WTC11 (cell line): ENCODE measurements at regions not wholly inside any gene's neighbourhood (a gene's known extent, or its start where the extent isn't known, plus 50 kb on each side); places are given as distances from the start of the nearest gene placed in this dataset.

Source experiments
- ATAC-seq: fragments of 200-7000 bp; cut with Tn5 transposase; 2 replicates; pipeline ENCODE4 v1.10.0; 2021; ENCODE audit warnings: mild to moderate bottlenecking, moderate library complexity
- CTCF ChIA-PET: fragments of 300-600 bp; sonication (Branson Sonifier 250); formaldehyde crosslinking; loops from one replicate; lab custom pipeline; 2021; ENCODE audit warnings: antibody characterized with exemption; lab: Charles Lee
- POLR2A ChIA-PET: fragments of 350-600 bp; sonication (Branson Sonifier 250); formaldehyde crosslinking; loops from one replicate; lab custom pipeline; 2021; ENCODE audit warnings: antibody characterized with exemption; lab: Charles Lee
- DNase-seq: peaks from one replicate; pipeline ENCODE4 v3.0.0; 2021; ENCODE audit warnings: low spot score
- H3K27ac Mint-ChIP-seq: 2 replicates; pipeline ENCODE4 v1.8.0; 2021; ENCODE audit warnings: mixed read lengths
- H3K27me3 Mint-ChIP-seq: 2 replicates; pipeline ENCODE4 v1.8.0; 2021; ENCODE audit warnings: low read depth, mild to moderate bottlenecking, moderate library complexity, mixed read lengths
- H3K36me3 Mint-ChIP-seq: 2 replicates; pipeline ENCODE4 v1.8.0; 2021; ENCODE audit warnings: mixed read lengths
- H3K4me1 Mint-ChIP-seq: 2 replicates; pipeline ENCODE4 v1.8.0; 2022; ENCODE audit warnings: mixed read lengths
- H3K4me3 Mint-ChIP-seq: 2 replicates; pipeline ENCODE4 v1.8.0; 2021; ENCODE audit warnings: mild to moderate bottlenecking, moderate library complexity, mixed read lengths
- H3K9me3 Mint-ChIP-seq: 2 replicates; pipeline ENCODE4 v1.8.0; 2021; ENCODE audit warnings: mixed read lengths
- FOXJ3 ChIP-seq: sonication (generic); formaldehyde crosslinking; IDR thresholded peaks from 2 replicates; pipeline ENCODE4 v1.9.0; 2021; ENCODE audit warnings: missing genetic modification reagents, mild to moderate bottlenecking, borderline replicate concordance
- GABPB1 ChIP-seq: sonication (generic); formaldehyde crosslinking; IDR thresholded peaks from 2 replicates; pipeline ENCODE4 v1.8.1; 2023; ENCODE audit warnings: mild to moderate bottlenecking, missing genetic modification reagents
- IRF2 ChIP-seq: sonication (generic); formaldehyde crosslinking; IDR thresholded peaks from 2 replicates; pipeline ENCODE4 v1.8.0; 2022; ENCODE audit warnings: low read depth, missing genetic modification reagents, borderline replicate concordance
- KAT7 ChIP-seq: sonication (generic); formaldehyde crosslinking; IDR thresholded peaks from 2 replicates; pipeline ENCODE4 v1.8.1; 2023; ENCODE audit warnings: missing genetic modification reagents, mild to moderate bottlenecking, borderline replicate concordance
- NFE2L1 ChIP-seq: sonication (generic); formaldehyde crosslinking; IDR thresholded peaks from 2 replicates; pipeline ENCODE4 v1.8.1; 2023; ENCODE audit warnings: missing genetic modification reagents
- RELA ChIP-seq: sonication (generic); formaldehyde crosslinking; IDR thresholded peaks from 2 replicates; pipeline ENCODE4 v1.8.1; 2022; ENCODE audit warnings: missing genetic modification reagents, mild to moderate bottlenecking, borderline replicate concordance
- SP1 ChIP-seq: sonication (generic); formaldehyde crosslinking; conservative IDR thresholded peaks from 2 replicates; pipeline ENCODE4 v1.8.1; 2022; ENCODE audit warnings: missing genetic modification reagents
- ZBTB21 ChIP-seq: sonication (generic); formaldehyde crosslinking; IDR thresholded peaks from 2 replicates; pipeline ENCODE4 v1.8.1; 2023; ENCODE audit warnings: mild to moderate bottlenecking, missing genetic modification reagents, borderline replicate concordance
- ZNF219 ChIP-seq: sonication (generic); formaldehyde crosslinking; IDR thresholded peaks from 2 replicates; pipeline ENCODE4 v1.8.0; 2023; ENCODE audit warnings: missing genetic modification reagents, mild to moderate bottlenecking, borderline replicate concordance
- ZNF232 ChIP-seq: sonication (generic); formaldehyde crosslinking; IDR thresholded peaks from 2 replicates; pipeline ENCODE4 v1.8.0; 2022; ENCODE audit warnings: mild to moderate bottlenecking, missing genetic modification reagents
- TF ChIP-seq, protein P1 (sequence below): sonication (generic); formaldehyde crosslinking; IDR thresholded peaks from 2 replicates; pipeline ENCODE4 v1.8.0; 2022; ENCODE audit warnings: missing genetic modification reagents
- TF ChIP-seq, protein P2 (sequence below): sonication (generic); formaldehyde crosslinking; IDR thresholded peaks from 2 replicates; pipeline ENCODE4 v1.8.0; 2022; ENCODE audit warnings: mild to moderate bottlenecking, missing genetic modification reagents
- TF ChIP-seq, protein P3 (sequence below): sonication (generic); formaldehyde crosslinking; IDR thresholded peaks from 2 replicates; pipeline ENCODE4 v1.8.0; 2023; ENCODE audit warnings: mild to moderate bottlenecking, missing genetic modification reagents
- TF ChIP-seq, protein P4 (sequence below): sonication (generic); formaldehyde crosslinking; IDR thresholded peaks from 2 replicates; pipeline ENCODE4 v1.8.1; 2022; ENCODE audit warnings: mild to moderate bottlenecking, moderate library complexity, missing genetic modification reagents
- TF ChIP-seq, protein P5 (sequence below): sonication (generic); formaldehyde crosslinking; IDR thresholded peaks from 2 replicates; pipeline ENCODE4 v1.8.0; 2022; ENCODE audit warnings: mild to moderate bottlenecking, missing genetic modification reagents
- TF ChIP-seq, protein P6 (sequence below): fragments of 250-450 bp; sonication (Bioruptor Pico); IDR thresholded peaks from 2 replicates; pipeline ENCODE4 v1.9.0; 2021; ENCODE audit warnings: mild to moderate bottlenecking, borderline replicate concordance

DNA sequence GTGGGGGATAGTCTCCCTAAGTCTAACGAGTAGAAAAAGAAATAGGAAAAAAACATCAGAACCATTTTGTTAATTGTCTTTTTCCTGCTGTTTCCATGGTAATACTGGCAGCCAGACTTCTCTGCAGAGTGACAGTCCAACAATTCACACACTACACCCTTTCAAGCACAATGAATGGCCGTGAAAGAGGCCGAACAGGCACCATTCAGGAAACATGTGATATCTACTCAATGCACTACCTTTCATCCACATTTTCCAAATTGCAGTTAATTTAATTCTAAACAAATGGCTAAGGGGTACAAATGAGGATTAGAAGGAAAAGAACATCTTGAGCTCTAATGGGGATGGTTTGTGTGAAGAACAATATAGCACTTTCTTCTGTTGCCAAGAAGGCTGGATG lies 358.5 kb upstream of the ANKRD30A start (continued):
- TF ChIP-seq, protein P1, sequence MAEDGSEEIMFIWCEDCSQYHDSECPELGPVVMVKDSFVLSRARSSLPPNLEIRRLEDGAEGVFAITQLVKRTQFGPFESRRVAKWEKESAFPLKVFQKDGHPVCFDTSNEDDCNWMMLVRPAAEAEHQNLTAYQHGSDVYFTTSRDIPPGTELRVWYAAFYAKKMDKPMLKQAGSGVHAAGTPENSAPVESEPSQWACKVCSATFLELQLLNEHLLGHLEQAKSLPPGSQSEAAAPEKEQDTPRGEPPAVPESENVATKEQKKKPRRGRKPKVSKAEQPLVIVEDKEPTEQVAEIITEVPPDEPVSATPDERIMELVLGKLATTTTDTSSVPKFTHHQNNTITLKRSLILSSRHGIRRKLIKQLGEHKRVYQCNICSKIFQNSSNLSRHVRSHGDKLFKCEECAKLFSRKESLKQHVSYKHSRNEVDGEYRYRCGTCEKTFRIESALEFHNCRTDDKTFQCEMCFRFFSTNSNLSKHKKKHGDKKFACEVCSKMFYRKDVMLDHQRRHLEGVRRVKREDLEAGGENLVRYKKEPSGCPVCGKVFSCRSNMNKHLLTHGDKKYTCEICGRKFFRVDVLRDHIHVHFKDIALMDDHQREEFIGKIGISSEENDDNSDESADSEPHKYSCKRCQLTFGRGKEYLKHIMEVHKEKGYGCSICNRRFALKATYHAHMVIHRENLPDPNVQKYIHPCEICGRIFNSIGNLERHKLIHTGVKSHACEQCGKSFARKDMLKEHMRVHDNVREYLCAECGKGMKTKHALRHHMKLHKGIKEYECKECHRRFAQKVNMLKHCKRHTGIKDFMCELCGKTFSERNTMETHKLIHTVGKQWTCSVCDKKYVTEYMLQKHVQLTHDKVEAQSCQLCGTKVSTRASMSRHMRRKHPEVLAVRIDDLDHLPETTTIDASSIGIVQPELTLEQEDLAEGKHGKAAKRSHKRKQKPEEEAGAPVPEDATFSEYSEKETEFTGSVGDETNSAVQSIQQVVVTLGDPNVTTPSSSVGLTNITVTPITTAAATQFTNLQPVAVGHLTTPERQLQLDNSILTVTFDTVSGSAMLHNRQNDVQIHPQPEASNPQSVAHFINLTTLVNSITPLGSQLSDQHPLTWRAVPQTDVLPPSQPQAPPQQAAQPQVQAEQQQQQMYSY (CRISPR knock-in tag): no peak
- TF ChIP-seq ZBTB21 (CRISPR knock-in tag) (no peak), FOXJ3 (CRISPR knock-in tag) (no peak), GABPB1 (CRISPR knock-in tag) (no peak), RELA (no peak), ZNF219 (CRISPR knock-in tag) (no peak)
- TF ChIP-seq, protein P2, sequence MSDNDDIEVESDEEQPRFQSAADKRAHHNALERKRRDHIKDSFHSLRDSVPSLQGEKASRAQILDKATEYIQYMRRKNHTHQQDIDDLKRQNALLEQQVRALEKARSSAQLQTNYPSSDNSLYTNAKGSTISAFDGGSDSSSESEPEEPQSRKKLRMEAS: no peak
- TF ChIP-seq, protein P3, sequence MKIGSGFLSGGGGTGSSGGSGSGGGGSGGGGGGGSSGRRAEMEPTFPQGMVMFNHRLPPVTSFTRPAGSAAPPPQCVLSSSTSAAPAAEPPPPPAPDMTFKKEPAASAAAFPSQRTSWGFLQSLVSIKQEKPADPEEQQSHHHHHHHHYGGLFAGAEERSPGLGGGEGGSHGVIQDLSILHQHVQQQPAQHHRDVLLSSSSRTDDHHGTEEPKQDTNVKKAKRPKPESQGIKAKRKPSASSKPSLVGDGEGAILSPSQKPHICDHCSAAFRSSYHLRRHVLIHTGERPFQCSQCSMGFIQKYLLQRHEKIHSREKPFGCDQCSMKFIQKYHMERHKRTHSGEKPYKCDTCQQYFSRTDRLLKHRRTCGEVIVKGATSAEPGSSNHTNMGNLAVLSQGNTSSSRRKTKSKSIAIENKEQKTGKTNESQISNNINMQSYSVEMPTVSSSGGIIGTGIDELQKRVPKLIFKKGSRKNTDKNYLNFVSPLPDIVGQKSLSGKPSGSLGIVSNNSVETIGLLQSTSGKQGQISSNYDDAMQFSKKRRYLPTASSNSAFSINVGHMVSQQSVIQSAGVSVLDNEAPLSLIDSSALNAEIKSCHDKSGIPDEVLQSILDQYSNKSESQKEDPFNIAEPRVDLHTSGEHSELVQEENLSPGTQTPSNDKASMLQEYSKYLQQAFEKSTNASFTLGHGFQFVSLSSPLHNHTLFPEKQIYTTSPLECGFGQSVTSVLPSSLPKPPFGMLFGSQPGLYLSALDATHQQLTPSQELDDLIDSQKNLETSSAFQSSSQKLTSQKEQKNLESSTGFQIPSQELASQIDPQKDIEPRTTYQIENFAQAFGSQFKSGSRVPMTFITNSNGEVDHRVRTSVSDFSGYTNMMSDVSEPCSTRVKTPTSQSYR (CRISPR knock-in tag): no peak
- TF ChIP-seq, protein P4, sequence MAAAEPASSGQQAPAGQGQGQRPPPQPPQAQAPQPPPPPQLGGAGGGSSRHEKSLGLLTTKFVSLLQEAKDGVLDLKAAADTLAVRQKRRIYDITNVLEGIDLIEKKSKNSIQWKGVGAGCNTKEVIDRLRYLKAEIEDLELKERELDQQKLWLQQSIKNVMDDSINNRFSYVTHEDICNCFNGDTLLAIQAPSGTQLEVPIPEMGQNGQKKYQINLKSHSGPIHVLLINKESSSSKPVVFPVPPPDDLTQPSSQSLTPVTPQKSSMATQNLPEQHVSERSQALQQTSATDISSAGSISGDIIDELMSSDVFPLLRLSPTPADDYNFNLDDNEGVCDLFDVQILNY (CRISPR knock-in tag): no peak
- TF ChIP-seq, all 79 proteins: peak for 0

DNA sequence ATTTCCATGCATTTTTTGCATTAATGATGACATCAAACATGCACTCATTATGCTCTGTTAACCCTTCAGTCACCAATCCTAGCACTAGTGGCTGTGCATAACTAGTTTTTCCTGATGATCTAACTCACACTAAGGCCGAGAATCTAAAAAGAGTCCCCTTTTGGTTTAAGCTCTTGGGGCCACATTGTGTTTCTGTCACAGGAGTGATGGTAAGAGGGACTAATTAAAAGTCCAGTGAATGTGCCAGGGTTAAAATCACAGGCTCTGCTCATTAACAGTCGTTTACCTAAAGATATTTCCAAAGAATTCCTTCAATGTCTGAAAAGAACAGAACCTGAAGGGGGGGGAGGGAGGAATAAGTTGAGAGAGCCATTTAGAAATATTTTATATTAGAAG lies 359.0 kb upstream of the ANKRD30A start:
- no peaks in the 10 kb centered on the region for H3K27me3 Mint-ChIP-seq
- no peaks in the 10 kb centered on the region for H3K36me3 Mint-ChIP-seq
- no peak overlapping the region for H3K27ac Mint-ChIP-seq
- DNase-seq: no peak
- ChIA-PET POLR2A (no interaction called here), CTCF (no interaction called here)
- H3K9me3 Mint-ChIP-seq: no peaks in the 10 kb centered on the region
- H3K4me3 Mint-ChIP-seq: no peak overlapping the region
- no peak for ATAC-seq
- H3K4me1 Mint-ChIP-seq: no peaks in the 10 kb centered on the region
- TF ChIP-seq, protein P5, sequence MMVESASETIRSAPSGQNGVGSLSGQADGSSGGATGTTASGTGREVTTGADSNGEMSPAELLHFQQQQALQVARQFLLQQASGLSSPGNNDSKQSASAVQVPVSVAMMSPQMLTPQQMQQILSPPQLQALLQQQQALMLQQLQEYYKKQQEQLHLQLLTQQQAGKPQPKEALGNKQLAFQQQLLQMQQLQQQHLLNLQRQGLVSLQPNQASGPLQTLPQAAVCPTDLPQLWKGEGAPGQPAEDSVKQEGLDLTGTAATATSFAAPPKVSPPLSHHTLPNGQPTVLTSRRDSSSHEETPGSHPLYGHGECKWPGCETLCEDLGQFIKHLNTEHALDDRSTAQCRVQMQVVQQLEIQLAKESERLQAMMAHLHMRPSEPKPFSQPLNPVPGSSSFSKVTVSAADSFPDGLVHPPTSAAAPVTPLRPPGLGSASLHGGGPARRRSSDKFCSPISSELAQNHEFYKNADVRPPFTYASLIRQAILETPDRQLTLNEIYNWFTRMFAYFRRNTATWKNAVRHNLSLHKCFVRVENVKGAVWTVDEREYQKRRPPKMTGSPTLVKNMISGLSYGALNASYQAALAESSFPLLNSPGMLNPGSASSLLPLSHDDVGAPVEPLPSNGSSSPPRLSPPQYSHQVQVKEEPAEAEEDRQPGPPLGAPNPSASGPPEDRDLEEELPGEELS (CRISPR knock-in tag): no peak
- TF ChIP-seq ZNF232 (CRISPR knock-in tag) (no peak), NFE2L1 (CRISPR knock-in tag) (no peak), KAT7 (CRISPR knock-in tag) (no peak), SP1 (CRISPR knock-in tag) (no peak), GABPB1 (CRISPR knock-in tag) (no peak), IRF2 (no peak)
- TF ChIP-seq, protein P6, sequence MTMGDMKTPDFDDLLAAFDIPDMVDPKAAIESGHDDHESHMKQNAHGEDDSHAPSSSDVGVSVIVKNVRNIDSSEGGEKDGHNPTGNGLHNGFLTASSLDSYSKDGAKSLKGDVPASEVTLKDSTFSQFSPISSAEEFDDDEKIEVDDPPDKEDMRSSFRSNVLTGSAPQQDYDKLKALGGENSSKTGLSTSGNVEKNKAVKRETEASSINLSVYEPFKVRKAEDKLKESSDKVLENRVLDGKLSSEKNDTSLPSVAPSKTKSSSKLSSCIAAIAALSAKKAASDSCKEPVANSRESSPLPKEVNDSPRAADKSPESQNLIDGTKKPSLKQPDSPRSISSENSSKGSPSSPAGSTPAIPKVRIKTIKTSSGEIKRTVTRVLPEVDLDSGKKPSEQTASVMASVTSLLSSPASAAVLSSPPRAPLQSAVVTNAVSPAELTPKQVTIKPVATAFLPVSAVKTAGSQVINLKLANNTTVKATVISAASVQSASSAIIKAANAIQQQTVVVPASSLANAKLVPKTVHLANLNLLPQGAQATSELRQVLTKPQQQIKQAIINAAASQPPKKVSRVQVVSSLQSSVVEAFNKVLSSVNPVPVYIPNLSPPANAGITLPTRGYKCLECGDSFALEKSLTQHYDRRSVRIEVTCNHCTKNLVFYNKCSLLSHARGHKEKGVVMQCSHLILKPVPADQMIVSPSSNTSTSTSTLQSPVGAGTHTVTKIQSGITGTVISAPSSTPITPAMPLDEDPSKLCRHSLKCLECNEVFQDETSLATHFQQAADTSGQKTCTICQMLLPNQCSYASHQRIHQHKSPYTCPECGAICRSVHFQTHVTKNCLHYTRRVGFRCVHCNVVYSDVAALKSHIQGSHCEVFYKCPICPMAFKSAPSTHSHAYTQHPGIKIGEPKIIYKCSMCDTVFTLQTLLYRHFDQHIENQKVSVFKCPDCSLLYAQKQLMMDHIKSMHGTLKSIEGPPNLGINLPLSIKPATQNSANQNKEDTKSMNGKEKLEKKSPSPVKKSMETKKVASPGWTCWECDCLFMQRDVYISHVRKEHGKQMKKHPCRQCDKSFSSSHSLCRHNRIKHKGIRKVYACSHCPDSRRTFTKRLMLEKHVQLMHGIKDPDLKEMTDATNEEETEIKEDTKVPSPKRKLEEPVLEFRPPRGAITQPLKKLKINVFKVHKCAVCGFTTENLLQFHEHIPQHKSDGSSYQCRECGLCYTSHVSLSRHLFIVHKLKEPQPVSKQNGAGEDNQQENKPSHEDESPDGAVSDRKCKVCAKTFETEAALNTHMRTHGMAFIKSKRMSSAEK (CRISPR knock-in tag): no peak
